HG02938 (cell line): ENCODE measurements at regions not wholly inside any gene's neighbourhood (a gene's known extent, or its start where the extent isn't known, plus 50 kb on each side); places are given as distances from the start of the nearest gene placed in this dataset.

Experiments
- ATAC-seq: cut with Tn5 transposase; IDR thresholded peaks from one replicate; pipeline ENCODE4 v1.9.1; 2021; ENCODE audit warnings: mild to moderate bottlenecking, moderate library complexity; ENCODE audit not compliant: unreplicated experiment

- ATAC-seq = no peak
These were observed 92.5 kb upstream of the PTPN1 start for GRCh38 chr20:50417484-50418235.

- no peak for ATAC-seq
These were observed 91.1 kb upstream of the PTPN1 start for GRCh38 chr20:50418890-50419642.

GRCh38 chr20:50420380-50420779 is 89.8 kb upstream of the PTPN1 start:
- ATAC-seq = no peak

- no peak for ATAC-seq
These were observed 88.5 kb upstream of the PTPN1 start for GRCh38 chr20:50421356-50422340.

GRCh38 chr20:50423758-50424157 is 86.4 kb upstream of the PTPN1 start:
- no peak for ATAC-seq

GRCh38 chr20:50425076-50425475 is 85.1 kb upstream of the PTPN1 start:
- no peak for ATAC-seq

GRCh38 chr20:50426866-50427718 is 83.1 kb upstream of the PTPN1 start:
- ATAC-seq = no peak

GRCh38 chr20:50427719-50428083 is 82.5 kb upstream of the PTPN1 start:
- ATAC-seq = no peak

GRCh38 chr20:50428097-50428828 is 81.9 kb upstream of the PTPN1 start:
- no peak for ATAC-seq

GRCh38 chr20:50429412-50429811 is 80.8 kb upstream of the PTPN1 start:
- ATAC-seq = no peak

- no peak for ATAC-seq
These were observed 79.1 kb upstream of the PTPN1 start for GRCh38 chr20:50431066-50431450.

GRCh38 chr20:50433001-50433761 is 77.0 kb upstream of the PTPN1 start:
- ATAC-seq = no peak

- no peak for ATAC-seq
These were observed 75.9 kb upstream of the PTPN1 start for GRCh38 chr20:50434321-50434652.

GRCh38 chr20:50434653-50435396 is 75.4 kb upstream of the PTPN1 start:
- no peak for ATAC-seq

- ATAC-seq = no peak
These were observed 74.7 kb upstream of the PTPN1 start for GRCh38 chr20:50435397-50436051.

- no peak for ATAC-seq
These were observed 74.0 kb upstream of the PTPN1 start for GRCh38 chr20:50436052-50436656.

GRCh38 chr20:50436696-50437095 is 73.5 kb upstream of the PTPN1 start:
- ATAC-seq = no peak
